Trophoblast cell (in vitro differentiated cells and primary cell): ENCODE measurements at regions not wholly inside any gene's neighbourhood (a gene's known extent, or its start where the extent isn't known, plus 50 kb on each side); places are given as distances from the start of the nearest gene placed in this dataset.

Experiments
- DNase-seq, 2 donors: peaks; one replicate each; pipeline ENCODE4 v3.0.0-alpha.2; 2016
- H2AFZ ChIP-seq: 2 replicates; pipeline ENCODE4 v1.6.1; 2013; ENCODE audit warnings: low read length, moderate library complexity, mild to moderate bottlenecking; ENCODE audit not compliant: insufficient read depth, poor library complexity
- H2AK5ac ChIP-seq: 2 replicates; pipeline ENCODE4 v1.6.1; 2013; ENCODE audit warnings: mild to moderate bottlenecking, low read length
- H2BK120ac ChIP-seq: 2 replicates; pipeline ENCODE4 v1.6.1; 2013; ENCODE audit warnings: low read length, mild to moderate bottlenecking, moderate library complexity; ENCODE audit not compliant: insufficient read depth, poor library complexity
- H2BK12ac ChIP-seq: 2 replicates; pipeline ENCODE4 v1.6.1; 2013; ENCODE audit warnings: mild to moderate bottlenecking, low read length, moderate library complexity
- H2BK5ac ChIP-seq: 2 replicates; pipeline ENCODE4 v1.6.1; 2013; ENCODE audit warnings: low read length, low read depth, moderate library complexity, mild to moderate bottlenecking; ENCODE audit not compliant: poor library complexity
- H3K14ac ChIP-seq: 2 replicates; pipeline ENCODE4 v1.6.1; 2013; ENCODE audit warnings: mild to moderate bottlenecking, low read length
- H3K18ac ChIP-seq: 2 replicates; pipeline ENCODE4 v1.6.1; 2013; ENCODE audit warnings: mild to moderate bottlenecking, low read length
- H3K23ac ChIP-seq: 2 replicates; pipeline ENCODE4 v1.6.1; 2013; ENCODE audit warnings: low read length
- H3K27ac ChIP-seq: 2 replicates; pipeline ENCODE4 v1.5.1; 2013; ENCODE audit warnings: low read depth, mild to moderate bottlenecking, inconsistent platforms, low read length, moderate library complexity
- H3K27me3 ChIP-seq: 2 replicates; pipeline ENCODE4 v1.6.1; 2013; ENCODE audit warnings: inconsistent platforms, mild to moderate bottlenecking, low read length, moderate library complexity; ENCODE audit not compliant: insufficient read depth
- H3K36me3 ChIP-seq, 2 experiments: 1 replicate in 1 of 2; 2 replicates in 1 of 2; pipeline ENCODE4 v1.6.1; 2013; ENCODE audit warnings: low read length in 2 of 2, mild to moderate bottlenecking in 2 of 2, moderate library complexity in 1 of 2; ENCODE audit not compliant: insufficient read depth in 2 of 2, control insufficient read depth in 1 of 2
- H3K4ac ChIP-seq: 2 replicates; pipeline ENCODE4 v1.6.1; 2013; ENCODE audit warnings: low read depth, mild to moderate bottlenecking, low read length, moderate library complexity
- H3K4me1 ChIP-seq, 2 experiments: 1 replicate in 1 of 2; 2 replicates in 1 of 2; pipeline ENCODE4 v1.6.1; 2013; ENCODE audit warnings: low read length in 2 of 2, mild to moderate bottlenecking in 2 of 2, moderate library complexity in 1 of 2; ENCODE audit not compliant: insufficient read depth in 2 of 2, control insufficient read depth in 1 of 2
- H3K4me2 ChIP-seq: 2 replicates; pipeline ENCODE4 v1.6.1; 2013; ENCODE audit warnings: inconsistent platforms, mild to moderate bottlenecking, low read length, moderate library complexity
- H3K4me3 ChIP-seq: 2 replicates; pipeline ENCODE4 v1.5.1; 2013; ENCODE audit warnings: mild to moderate bottlenecking, low read depth, low read length, inconsistent platforms
- H3K79me1 ChIP-seq: one replicate; pipeline ENCODE4 v1.6.1; 2013; ENCODE audit warnings: low read length
- H3K79me2 ChIP-seq: 2 replicates; pipeline ENCODE4 v1.6.1; 2013; ENCODE audit warnings: low read length, mild to moderate bottlenecking; ENCODE audit not compliant: control insufficient read depth, insufficient read depth, poor library complexity
- H3K9ac ChIP-seq: 2 replicates; pipeline ENCODE4 v1.6.1; 2013; ENCODE audit warnings: mild to moderate bottlenecking, low read length
- H3K9me3 ChIP-seq: 2 replicates; pipeline ENCODE4 v1.6.1; 2013; ENCODE audit warnings: low read depth, mild to moderate bottlenecking, control low read depth, inconsistent platforms, low read length; ENCODE audit not compliant: insufficient read depth
- H4K12ac ChIP-seq: 2 replicates; pipeline ENCODE4 v1.6.1; 2013; ENCODE audit warnings: low read depth, mild to moderate bottlenecking, low read length, moderate library complexity
- H4K8ac ChIP-seq: 2 replicates; pipeline ENCODE4 v1.6.1; 2013; ENCODE audit warnings: low read depth, mild to moderate bottlenecking, low read length, moderate library complexity
- H4K91ac ChIP-seq: one replicate; pipeline ENCODE4 v1.6.1; 2013; ENCODE audit warnings: low read depth, mild to moderate bottlenecking, low read length, moderate library complexity
- WGBS: extraction: QIAGEN DNeasy Blood & Tissue Kit; methylation state at CpG from one replicate; pipeline ENCODE4 v1.1.7; 2013; ENCODE audit warnings: missing lambda C conversion rate; ENCODE audit not compliant: insufficient read length, insufficient coverage; ENCODE audit errors: extremely low coverage; 5-methylcytosine and 5-hydroxymethylcytosine counted together

GRCh38 chr7:69130396-69130795, 467.9 kb upstream of the AUTS2 start:
- Histone ChIP-seq H3K79me2 (no peaks in the 10 kb centered on the region), H3K4me2 (no peak overlapping the region), H3K9ac (no peak overlapping the region), H2AK5ac (no peak overlapping the region), H3K36me3 (no peaks in the 10 kb centered on the region), H3K23ac (no peak overlapping the region), H2BK12ac (no peak overlapping the region), H4K91ac (no peak overlapping the region), H3K18ac (no peak overlapping the region), H3K9me3 (no peaks in the 10 kb centered on the region), H3K4me3 (no peak overlapping the region), H3K79me1 (no peaks in the 10 kb centered on the region), H4K12ac (no peak overlapping the region), H4K8ac (no peak overlapping the region), H2BK120ac (no peak overlapping the region), H3K27ac (no peak overlapping the region), H2AFZ (no peak overlapping the region), H2BK5ac (no peak overlapping the region), H3K4ac (no peak overlapping the region), H3K14ac (no peak overlapping the region), H3K4me1 (no peaks in the 10 kb centered on the region), H3K27me3 (peaks cover 2% of the 10 kb centered on the region)
- DNase-seq = no peak
- no CpG with 5 or more reads among the region's 2 CpGs for WGBS

DNA sequence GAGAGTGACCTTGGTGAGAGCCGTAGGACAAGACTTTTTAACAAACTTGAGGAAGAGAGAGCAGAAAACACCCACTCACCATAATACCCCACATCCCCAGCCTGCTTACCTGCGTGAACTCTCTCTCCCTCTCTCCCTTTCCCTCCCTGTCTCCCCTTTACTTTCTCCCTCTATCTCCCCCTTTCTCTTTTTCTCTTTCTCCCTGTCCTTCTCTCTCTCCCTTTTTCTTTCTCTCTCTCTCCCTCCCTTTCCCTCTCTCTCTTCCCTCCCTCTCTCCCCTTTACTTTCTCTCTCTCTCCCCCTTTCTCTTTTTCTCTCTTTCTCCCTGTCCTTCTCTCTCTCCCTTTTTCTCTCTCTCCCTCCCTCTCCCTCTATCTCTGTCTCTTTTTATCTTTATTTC, 464.0 kb upstream of the AUTS2 start:
- H3K4me1 ChIP-seq = no peaks in the 10 kb centered on the region
- no peaks in the 10 kb centered on the region for H3K79me1 ChIP-seq
- no peak overlapping the region for H4K91ac ChIP-seq
- WGBS = no CpG with 5 or more reads among the region's 2 CpGs
- no peak overlapping the region for H2BK5ac ChIP-seq
- H3K14ac ChIP-seq = no peak overlapping the region
- H2AK5ac ChIP-seq = no peak overlapping the region
- H3K27me3 ChIP-seq = peaks cover 2% of the 10 kb centered on the region
- no peak overlapping the region for H2BK12ac ChIP-seq
- H4K8ac ChIP-seq = no peak overlapping the region
- DNase-seq = no peak
- H3K4ac ChIP-seq = no peak overlapping the region
- H3K79me2 ChIP-seq = no peaks in the 10 kb centered on the region
- no peak overlapping the region for H3K4me2 ChIP-seq
- no peak overlapping the region for H3K27ac ChIP-seq
- no peaks in the 10 kb centered on the region for H3K9me3 ChIP-seq
- H2BK120ac ChIP-seq = no peak overlapping the region
- no peak overlapping the region for H4K12ac ChIP-seq
- no peak overlapping the region for H3K23ac ChIP-seq
- no peak overlapping the region for H2AFZ ChIP-seq
- no peak overlapping the region for H3K9ac ChIP-seq
- no peak overlapping the region for H3K18ac ChIP-seq
- no peaks in the 10 kb centered on the region for H3K36me3 ChIP-seq
- no peak overlapping the region for H3K4me3 ChIP-seq

DNA sequence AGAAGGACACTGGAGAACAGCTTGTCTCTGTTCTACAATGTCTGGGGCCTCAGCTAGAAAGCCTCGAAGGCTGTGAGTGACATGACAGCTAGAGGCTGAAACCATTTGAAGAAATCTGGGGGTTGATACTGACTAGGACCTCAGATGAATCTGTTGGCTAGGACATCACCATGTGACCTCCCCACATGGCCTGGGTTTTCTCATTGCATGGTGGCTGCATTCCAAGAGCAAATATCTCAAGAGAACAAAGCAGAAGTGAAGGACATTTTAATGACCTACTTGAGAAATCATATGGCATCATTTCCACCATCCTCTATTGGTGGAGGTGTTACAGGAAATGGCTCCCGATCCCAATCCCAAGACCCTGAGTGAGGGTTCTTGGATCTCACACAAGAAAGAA, 450.6 kb upstream of the AUTS2 start:
- no peak overlapping the region for H2AFZ ChIP-seq
- no peak overlapping the region for H3K4me3 ChIP-seq
- H3K9me3 ChIP-seq = no peaks in the 10 kb centered on the region
- H2BK5ac ChIP-seq = no peak overlapping the region
- no peaks in the 10 kb centered on the region for H3K27me3 ChIP-seq
- H2BK120ac ChIP-seq = no peak overlapping the region
- no peaks in the 10 kb centered on the region for H3K79me2 ChIP-seq
- no peaks in the 10 kb centered on the region for H3K36me3 ChIP-seq
- H3K4me2 ChIP-seq = no peak overlapping the region
- H3K79me1 ChIP-seq = no peaks in the 10 kb centered on the region
- no peak overlapping the region for H2BK12ac ChIP-seq
- H4K91ac ChIP-seq = no peak overlapping the region
- H3K23ac ChIP-seq = no peak overlapping the region
- H4K8ac ChIP-seq = no peak overlapping the region
- no peak overlapping the region for H3K9ac ChIP-seq
- no peak for DNase-seq
- H3K4ac ChIP-seq = no peak overlapping the region
- no peak overlapping the region for H4K12ac ChIP-seq
- no CpG with 5 or more reads among the region's 2 CpGs for WGBS
- no peak overlapping the region for H3K18ac ChIP-seq
- no peak overlapping the region for H3K14ac ChIP-seq
- H3K27ac ChIP-seq = no peak overlapping the region
- H2AK5ac ChIP-seq = no peak overlapping the region
- H3K4me1 ChIP-seq = no peaks in the 10 kb centered on the region

DNA sequence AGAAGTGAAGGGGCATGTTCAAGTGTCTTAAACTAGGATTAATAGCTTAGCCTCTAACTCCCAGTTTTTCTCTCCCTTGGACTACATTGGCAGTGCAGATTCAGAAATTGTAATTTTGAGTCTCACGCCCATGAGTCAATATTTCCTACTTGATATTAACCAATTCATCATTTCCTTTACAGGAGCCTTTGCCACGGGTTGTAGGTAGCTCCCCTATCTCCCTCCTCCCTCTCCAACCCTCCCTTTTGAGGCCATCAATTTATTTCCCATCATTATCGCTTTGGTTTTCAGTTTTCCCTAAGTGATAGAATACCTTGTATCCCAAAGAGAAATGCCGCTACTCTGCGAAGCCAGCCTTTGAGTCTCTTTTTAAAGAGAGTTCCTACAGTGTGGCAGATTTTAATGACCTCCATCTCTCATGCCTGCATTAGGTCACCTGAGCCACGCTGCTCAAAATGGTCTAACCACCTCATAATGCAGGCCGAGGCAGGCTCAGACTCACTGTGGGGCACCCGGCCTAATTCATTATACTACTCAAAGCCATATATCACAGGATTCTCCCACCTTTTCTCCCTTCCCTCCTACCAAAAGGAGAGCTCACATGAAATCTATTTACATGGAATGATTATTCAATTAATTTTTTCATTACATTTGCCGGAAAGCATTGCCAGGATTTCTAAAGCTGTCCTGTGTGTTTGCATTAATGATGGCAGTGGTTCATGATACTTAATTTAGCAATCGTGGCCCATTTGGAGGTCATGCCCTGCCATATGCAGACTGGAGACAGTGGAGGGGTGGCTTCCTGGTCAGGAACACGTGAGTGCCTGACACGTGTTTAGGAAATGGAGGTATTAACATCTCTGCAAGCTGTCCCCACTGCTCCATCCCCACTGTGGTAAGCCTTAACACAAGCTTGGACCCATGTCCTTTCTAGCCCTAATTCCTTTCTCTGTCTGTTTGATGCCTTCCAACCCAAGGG, 448.2 kb upstream of the AUTS2 start:
- no peak overlapping the region for H2BK5ac ChIP-seq
- no peak overlapping the region for H2AK5ac ChIP-seq
- H3K14ac ChIP-seq = no peak overlapping the region
- DNase-seq = no peak
- H4K12ac ChIP-seq = no peak overlapping the region
- H3K36me3 ChIP-seq = no peaks in the 10 kb centered on the region
- no peak overlapping the region for H2BK120ac ChIP-seq
- H3K27ac ChIP-seq = no peak overlapping the region
- no peak overlapping the region for H4K91ac ChIP-seq
- no CpG with 5 or more reads among the region's 12 CpGs for WGBS
- H4K8ac ChIP-seq = no peak overlapping the region
- H3K4me1 ChIP-seq = no peaks in the 10 kb centered on the region
- no peak overlapping the region for H3K18ac ChIP-seq
- H3K4me3 ChIP-seq = no peak overlapping the region
- H3K9ac ChIP-seq = no peak overlapping the region
- no peaks in the 10 kb centered on the region for H3K79me1 ChIP-seq
- H2AFZ ChIP-seq = no peak overlapping the region
- H3K9me3 ChIP-seq = no peaks in the 10 kb centered on the region
- H2BK12ac ChIP-seq = no peak overlapping the region
- no peaks in the 10 kb centered on the region for H3K79me2 ChIP-seq
- no peak overlapping the region for H3K4ac ChIP-seq
- no peak overlapping the region for H3K4me2 ChIP-seq
- H3K27me3 ChIP-seq = no peaks in the 10 kb centered on the region
- H3K23ac ChIP-seq = no peak overlapping the region
